HG02840 (cell line): ENCODE measurements at regions not wholly inside any gene's neighbourhood (a gene's known extent, or its start where the extent isn't known, plus 50 kb on each side); places are given as distances from the start of the nearest gene placed in this dataset.

Source experiments
- ATAC-seq: cut with Tn5 transposase; IDR thresholded peaks from one replicate; pipeline ENCODE4 v1.9.1; 2021; ENCODE audit warnings: mild to moderate bottlenecking, moderate library complexity, moderate number of reproducible peaks; ENCODE audit not compliant: unreplicated experiment, low FRiP score

GRCh38 chr6:141594874-141595273 is 537.9 kb upstream of the GJE1 start:
- ATAC-seq, result no peak

- ATAC-seq, result no peak
Observed at GRCh38 chr6:141593311-141593710, 539.4 kb upstream of the GJE1 start.

GRCh38 chr6:141587482-141588266 is 545.1 kb upstream of the GJE1 start:
- no peak for ATAC-seq

DNA sequence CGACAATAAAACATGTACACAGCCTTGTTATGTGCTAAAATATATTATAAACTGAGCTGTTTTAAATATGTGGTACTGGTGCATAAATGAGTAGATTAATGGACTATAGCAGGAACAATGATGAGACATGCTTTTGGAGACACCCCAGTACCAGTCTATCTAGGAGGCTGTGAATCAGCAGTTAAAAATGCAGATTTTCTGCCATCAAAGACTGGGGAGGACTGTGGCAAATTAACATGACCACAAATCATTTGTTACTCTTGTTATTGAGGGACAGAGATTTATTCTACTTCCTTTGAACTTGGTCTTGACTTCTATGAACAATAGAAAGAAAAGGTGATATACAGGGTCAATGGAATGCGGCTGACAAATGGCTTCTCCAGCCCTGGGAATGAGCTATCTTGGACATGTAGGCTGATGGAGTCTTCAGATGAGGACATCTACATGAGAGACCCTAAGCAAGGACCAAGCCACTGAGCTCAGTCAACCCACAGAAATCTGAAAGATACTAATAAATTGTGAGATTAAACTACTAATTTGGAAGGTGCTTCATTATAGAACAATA is 551.7 kb upstream of the GJE1 start:
- no peak for ATAC-seq

- ATAC-seq, result no peak
Observed at GRCh38 chr6:141580131-141580530, 552.6 kb upstream of the GJE1 start.

- ATAC-seq, result no peak
Observed at GRCh38 chr6:141576751-141577150, 556.0 kb upstream of the GJE1 start.

DNA sequence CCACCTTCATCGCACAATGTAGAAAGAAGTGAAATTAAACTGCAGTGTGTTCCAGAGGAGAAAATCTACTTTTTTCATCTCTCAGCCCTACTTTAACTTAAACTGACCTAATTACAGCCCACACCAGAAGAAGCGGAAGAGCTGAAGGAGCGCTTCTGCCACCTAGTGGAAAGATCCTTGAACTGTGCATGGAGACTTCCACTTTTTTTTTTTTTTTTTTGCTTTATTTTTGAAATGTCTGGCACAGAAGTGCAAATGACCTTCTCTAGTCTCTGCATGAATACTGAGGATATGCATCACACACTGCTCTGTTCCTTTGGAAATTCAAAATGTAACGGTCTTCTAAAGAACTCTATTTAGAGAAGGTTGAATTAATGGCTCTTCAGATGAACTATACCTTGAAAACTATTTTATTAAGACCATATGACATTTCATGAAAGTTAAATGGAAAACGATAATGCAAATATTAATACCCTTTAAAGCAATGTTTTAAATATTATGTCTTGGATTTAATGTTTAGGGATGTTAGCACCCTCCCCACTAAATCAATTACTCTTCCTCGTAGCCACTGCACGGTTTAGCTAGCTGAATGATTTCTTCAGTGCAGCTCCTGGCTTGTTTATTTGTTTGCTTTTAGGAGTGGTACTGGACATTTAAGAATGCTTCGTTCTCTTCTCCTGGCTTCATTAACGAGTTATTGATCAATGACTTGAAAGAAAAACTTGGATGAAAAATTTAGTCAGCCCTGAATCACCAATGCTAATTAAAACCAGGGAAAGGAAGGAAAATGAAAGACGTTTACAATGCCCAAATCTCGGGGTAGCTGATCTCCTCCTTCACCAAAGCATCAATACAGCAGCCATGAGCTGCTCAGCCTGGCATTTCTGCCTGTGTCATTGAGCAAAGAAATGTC is 569.6 kb upstream of the GJE1 start:
- peak; percentile 79 for ATAC-seq

GRCh38 chr6:141562186-141562811 is 570.4 kb upstream of the GJE1 start:
- peak; percentile 25 for ATAC-seq

DNA sequence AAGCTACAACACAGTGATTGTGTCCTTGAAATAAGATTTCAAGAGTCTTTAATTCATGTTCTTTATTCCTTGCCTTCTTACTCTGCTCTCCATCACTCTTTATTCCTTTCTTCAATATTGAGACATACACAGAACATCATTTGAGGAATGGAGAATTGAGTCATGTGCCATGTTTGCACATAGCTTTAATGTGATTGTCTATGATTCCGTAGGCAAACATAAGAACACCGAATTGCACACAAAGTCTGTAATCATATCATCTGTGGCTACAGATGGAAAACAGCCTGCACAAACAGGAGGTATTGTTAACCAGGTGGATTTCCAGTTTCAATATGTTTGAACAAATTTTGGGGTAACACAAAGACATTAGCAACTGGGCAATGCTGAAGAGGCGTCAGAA is 571.6 kb upstream of the GJE1 start:
- ATAC-seq, result no peak

DNA sequence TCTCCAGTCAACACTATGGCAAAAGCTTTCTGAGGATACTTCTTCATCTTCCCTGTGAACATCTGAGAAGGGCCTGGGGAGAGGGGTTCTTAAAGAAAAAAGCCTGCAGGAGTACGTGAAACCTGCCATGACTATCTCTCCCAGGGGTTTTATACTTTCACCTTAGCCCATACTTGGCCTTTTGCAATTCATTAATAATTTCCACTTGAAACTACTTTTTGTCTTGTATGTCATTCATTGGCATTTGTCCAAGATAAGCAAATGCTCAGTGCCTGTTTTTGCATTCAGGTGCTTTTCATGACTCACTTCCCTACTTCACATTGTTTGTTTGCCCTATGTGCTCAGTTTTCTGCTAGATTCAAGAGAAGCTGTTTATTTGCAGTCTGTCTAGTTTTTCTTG is 580.3 kb upstream of the GJE1 start:
- ATAC-seq, result peak; percentile 84

DNA sequence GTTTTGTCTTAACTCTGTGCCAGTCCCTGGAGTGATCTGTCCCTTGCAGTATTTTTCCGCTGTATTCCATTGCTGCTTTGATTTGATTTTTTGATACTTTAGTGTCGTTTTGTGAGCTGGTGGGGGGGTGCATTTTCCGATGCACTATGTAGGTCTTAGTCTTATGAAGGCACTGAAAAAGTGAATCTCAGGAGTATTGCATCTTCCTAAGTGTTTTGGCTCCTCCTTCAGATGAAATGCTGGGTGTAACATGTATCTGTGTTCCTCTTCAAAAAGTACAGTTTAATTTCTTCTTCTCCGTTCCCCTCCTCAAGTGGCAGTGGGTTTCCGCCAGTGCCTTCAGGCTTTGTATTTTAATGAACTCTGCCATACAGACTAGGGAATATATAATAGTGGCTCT is 580.7 kb upstream of the GJE1 start:
- no peak for ATAC-seq

DNA sequence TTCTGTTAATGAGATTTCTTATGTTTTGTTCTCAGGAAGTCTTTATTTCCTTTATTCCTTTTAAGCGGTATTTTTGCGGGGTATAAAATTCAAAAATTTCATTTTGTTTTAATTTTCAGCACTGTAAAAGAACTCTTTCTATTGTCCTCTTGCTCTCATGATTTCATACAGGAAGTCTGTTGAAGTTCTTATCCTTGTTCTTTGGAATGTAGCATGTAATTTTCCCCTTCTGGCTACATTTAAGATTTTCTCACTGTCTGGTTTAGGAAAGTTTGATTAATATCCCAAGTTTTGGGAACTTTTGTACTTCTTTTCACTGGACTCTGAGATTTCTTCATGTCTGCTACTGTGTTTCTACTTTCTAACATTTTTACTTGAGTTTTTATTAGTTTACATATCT is 581.4 kb upstream of the GJE1 start:
- ATAC-seq, result no peak

GRCh38 chr6:141550471-141550870 is 582.3 kb upstream of the GJE1 start:
- ATAC-seq, result no peak

GRCh38 chr6:141548966-141549365 is 583.8 kb upstream of the GJE1 start:
- no peak for ATAC-seq

DNA sequence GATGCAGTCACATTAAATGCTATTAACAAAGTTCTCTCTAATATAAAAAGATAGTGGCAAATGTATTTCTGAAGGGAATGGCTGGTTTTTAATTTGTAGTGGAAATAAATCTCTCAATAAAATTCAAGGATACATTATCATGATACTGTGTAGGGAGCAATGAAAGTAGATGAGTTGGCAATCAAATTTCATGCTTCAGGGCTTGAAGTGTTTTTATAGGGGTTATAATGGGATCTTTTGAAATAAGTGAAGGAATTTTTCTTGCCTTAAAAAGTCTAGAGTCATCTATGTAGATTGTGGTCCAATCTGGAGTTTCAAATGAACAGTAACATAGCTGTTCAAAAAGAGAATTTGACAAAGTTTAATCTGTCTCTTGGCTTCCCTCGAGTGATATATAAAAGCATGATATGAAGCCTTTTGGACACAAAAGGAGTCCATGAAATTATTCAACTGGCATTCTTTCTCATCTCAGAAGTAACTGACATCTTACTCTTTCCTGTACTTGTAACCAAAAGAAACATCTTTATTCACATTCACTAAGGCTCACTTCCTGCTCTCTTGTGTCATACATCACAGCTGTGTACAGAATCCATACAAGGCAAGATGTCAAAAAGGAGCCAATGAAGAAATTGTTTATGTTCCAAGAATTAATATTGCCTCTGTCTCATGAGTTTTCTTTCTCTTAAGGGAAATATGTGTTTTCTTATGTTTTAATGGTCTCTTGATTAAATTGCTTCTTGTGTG is 591.0 kb upstream of the GJE1 start:
- no peak for ATAC-seq

DNA sequence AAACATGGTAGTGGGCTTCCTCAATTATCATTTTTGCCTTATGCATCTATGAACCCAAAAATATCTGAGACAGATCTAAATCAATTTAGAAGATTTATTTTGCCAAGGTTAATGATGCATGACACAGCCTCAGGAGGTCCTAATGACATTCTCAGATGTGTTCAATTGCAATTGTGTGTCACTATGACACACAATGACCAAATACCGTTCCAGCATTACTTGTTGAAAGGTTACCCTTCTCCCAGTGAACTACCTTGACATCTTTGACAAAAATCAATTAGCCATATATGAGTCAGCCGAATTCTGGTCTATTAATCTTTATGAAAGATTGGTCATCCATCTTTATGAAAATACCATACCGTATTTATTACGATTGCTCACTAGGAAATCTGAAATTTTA is 592.5 kb upstream of the GJE1 start:
- no peak for ATAC-seq

DNA sequence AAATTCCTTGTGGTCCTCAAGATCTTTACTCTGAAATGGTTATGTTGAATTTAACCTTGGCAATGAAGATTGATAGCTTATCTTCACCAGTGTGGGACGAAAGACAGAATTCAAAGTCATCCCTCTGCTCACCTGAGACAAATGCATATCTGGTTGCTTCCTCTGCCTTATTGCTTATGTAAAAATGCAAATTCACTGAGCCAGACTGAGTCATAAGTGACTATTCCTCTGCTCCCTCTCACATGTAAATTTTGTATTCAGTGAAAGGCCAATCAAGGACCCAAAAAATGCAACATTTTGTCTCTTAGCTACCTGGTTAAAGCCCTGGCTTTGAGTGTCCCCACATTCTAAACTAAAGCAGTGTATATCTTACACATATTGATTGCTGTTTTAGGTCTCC is 593.1 kb upstream of the GJE1 start:
- ATAC-seq, result no peak

DNA sequence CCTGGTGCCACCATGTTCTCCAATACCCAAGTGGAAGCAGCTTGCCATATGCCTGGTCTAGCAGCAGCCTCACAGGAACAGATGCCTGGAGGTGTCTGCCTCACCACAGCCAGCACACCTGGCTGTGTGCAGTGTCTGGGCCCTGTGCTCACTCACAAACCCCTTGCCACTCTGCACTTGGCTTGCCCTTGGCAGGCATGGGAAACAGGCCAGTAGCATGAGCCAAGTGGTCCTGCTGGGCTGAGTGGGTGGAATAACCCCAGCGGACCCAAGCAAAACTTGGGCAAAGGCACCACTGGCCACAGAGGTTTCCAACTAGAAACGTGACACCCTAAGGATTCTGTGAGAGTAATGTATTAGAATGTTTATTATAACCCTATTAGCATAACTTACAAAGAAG is 600.5 kb upstream of the GJE1 start:
- no peak for ATAC-seq

- ATAC-seq, result no peak
Observed at GRCh38 chr6:141531040-141531439, 601.7 kb upstream of the GJE1 start.

- ATAC-seq, result no peak
Observed at GRCh38 chr6:141528596-141528995, 604.1 kb upstream of the GJE1 start.
